ENCODE measurements at regions not wholly inside any gene's neighbourhood (a gene's known extent, or its start where the extent isn't known, plus 50 kb on each side); places are given as distances from the start of the nearest gene placed in this dataset.

GRCh38 chr22:27063841-27064240 is 406.5 kb downstream of the MIAT start (continued):
- TF ChIP-seq ATF2 (IDR thresholded peaks at IDR 0.05; ENCODE audit: low read length) (no peak), RAD21 (IDR thresholded peaks at IDR 0.05 in 1 of 2, conservative IDR thresholded peaks at IDR 0.05 in 1 of 2; ENCODE audit: low read depth in 2 of 2, low read length in 2 of 2) (no peak)

All from H1 (cell line).